Activated CD8-positive, alpha-beta T cell treated with anti-CD3 and anti-CD28 coated beads for 36 hours (primary cell): ENCODE measurements at regions not wholly inside any gene's neighbourhood (a gene's known extent, or its start where the extent isn't known, plus 50 kb on each side); places are given as distances from the start of the nearest gene placed in this dataset.
A peak's percentile ranks its signal among the peaks of the same experiment; 100 is the strongest.

Experiments
- ATAC-seq: fragments of 200-7000 bp; cut with Tn5 transposase; one replicate; pipeline ENCODE4 v1.10.0; 2021; ENCODE audit warnings: mild to moderate bottlenecking, moderate library complexity
- CTCF ChIA-PET: fragments of 350-600 bp; sonication (Branson Sonifier 250); formaldehyde crosslinking; loops from one replicate; lab custom pipeline; 2021; ENCODE audit warnings: antibody characterized with exemption; lab: Charles Lee
- POLR2A ChIA-PET: fragments of 350-600 bp; sonication (Branson Sonifier 250); formaldehyde crosslinking; loops from one replicate; lab custom pipeline; 2021; ENCODE audit warnings: antibody characterized with exemption; lab: Charles Lee
- DNase-seq: peaks from one replicate; pipeline ENCODE4 v3.0.0-alpha.2; 2020
- H3K27ac Mint-ChIP-seq: one replicate; pipeline ENCODE4 v1.8.0; 2021; ENCODE audit warnings: mild to moderate bottlenecking, mixed read lengths
- H3K27me3 Mint-ChIP-seq: one replicate; pipeline ENCODE4 v1.8.0; 2021; ENCODE audit warnings: mixed read lengths
- H3K36me3 Mint-ChIP-seq: one replicate; pipeline ENCODE4 v1.8.0; 2021; ENCODE audit warnings: low read depth, mixed read lengths
- H3K4me1 Mint-ChIP-seq: one replicate; pipeline ENCODE4 v1.8.0; 2021; ENCODE audit warnings: low read depth, mixed read lengths
- H3K4me3 Mint-ChIP-seq: one replicate; pipeline ENCODE4 v1.8.0; 2021; ENCODE audit warnings: mild to moderate bottlenecking, moderate library complexity, mixed read lengths
- H3K9me3 Mint-ChIP-seq: one replicate; pipeline ENCODE4 v1.8.0; 2021; ENCODE audit warnings: mixed read lengths
- CTCF ChIP-seq: fragments of 200-600 bp; IDR thresholded peaks from one replicate; pipeline ENCODE4 v1.8.0; 2022; ENCODE audit warnings: antibody characterized with exemption, mild to moderate bottlenecking
- intact Hi-C: fragments of 100-400 bp; cut with micrococcal nuclease; formaldehyde crosslinking; loops from one replicate; pipeline ENCODE4 v1.10.0; 2022

- TF ChIP-seq CTCF: peak; percentile 75
- Mint-ChIP-seq H3K36me3 (no peaks in the 10 kb centered on the region), H3K27ac (peak overlapping the region; percentile 99), H3K4me1 (peaks cover 42% of the 10 kb centered on the region), H3K9me3 (no peaks in the 10 kb centered on the region), H3K4me3 (peak overlapping the region; percentile 82), H3K27me3 (no peaks in the 10 kb centered on the region)
- DNase-seq (peak; percentile 90), ATAC-seq (peak; percentile 73)
- POLR2A ChIA-PET: interaction anchor here (0.8 to 1.5 kb wide), 7 partner anchors 10 to 271 kb away, joined by 3 to 5 read pairs (median 3); no protein-coding TSS in a partner anchor
- CTCF ChIA-PET: interaction anchor here (0.6 to 4.0 kb wide), 14 partner anchors 8 to 268 kb away, joined by 3 to 27 read pairs (median 3); no protein-coding TSS in a partner anchor
- intact Hi-C loops: loop anchor here (5.0 kb wide), 1 partner anchor 93 kb away; the partner anchor contains the start of gene ZMIZ1
These were observed 94.0 kb upstream of the ZMIZ1 start for GRCh38 chr10:78974617-78975317.

GRCh38 chr10:78975926-78976325 is 92.8 kb upstream of the ZMIZ1 start:
- intact Hi-C loops: no loop called here
- ChIA-PET POLR2A (interaction anchor here (1.1 to 1.3 kb wide), 2 partner anchors 51 to 92 kb away, joined by 3 read pairs; no protein-coding TSS in a partner anchor), CTCF (interaction anchor here (4.0 kb wide), 1 partner anchor 11 kb away, joined by 27 read pairs; no protein-coding TSS in a partner anchor)
- no peak for TF ChIP-seq CTCF
- Mint-ChIP-seq H3K27ac (peak overlapping the region; percentile 99), H3K4me1 (peaks cover 46% of the 10 kb centered on the region), H3K4me3 (no peak overlapping the region), H3K27me3 (no peaks in the 10 kb centered on the region), H3K9me3 (no peaks in the 10 kb centered on the region), H3K36me3 (no peaks in the 10 kb centered on the region)
- ATAC-seq (no peak), DNase-seq (no peak)

- H3K4me3 Mint-ChIP-seq: no peak overlapping the region
- ATAC-seq (no peak), DNase-seq (no peak)
- intact Hi-C loops: no loop called here
- ChIA-PET CTCF (interaction anchor here (4.0 kb wide), 1 partner anchor 10 kb away, joined by 27 read pairs; no protein-coding TSS in a partner anchor), POLR2A (no interaction called here)
- H3K27me3 Mint-ChIP-seq: no peaks in the 10 kb centered on the region
- H3K27ac Mint-ChIP-seq: peak overlapping the region; percentile 99
- no peaks in the 10 kb centered on the region for H3K9me3 Mint-ChIP-seq
- H3K36me3 Mint-ChIP-seq: no peaks in the 10 kb centered on the region
- H3K4me1 Mint-ChIP-seq: peaks cover 55% of the 10 kb centered on the region
- TF ChIP-seq CTCF: no peak
These were observed 91.7 kb upstream of the ZMIZ1 start for GRCh38 chr10:78976825-78977755.

GRCh38 chr10:78979938-78980337 is 88.8 kb upstream of the ZMIZ1 start:
- DNase-seq: no peak
- ATAC-seq: no peak
- no peaks in the 10 kb centered on the region for H3K27me3 Mint-ChIP-seq
- H3K4me3 Mint-ChIP-seq: no peak overlapping the region
- H3K36me3 Mint-ChIP-seq: no peaks in the 10 kb centered on the region
- no peak overlapping the region for H3K27ac Mint-ChIP-seq
- CTCF ChIA-PET: no interaction called here
- intact Hi-C loops: no loop called here
- H3K9me3 Mint-ChIP-seq: no peaks in the 10 kb centered on the region
- POLR2A ChIA-PET: interaction anchor here (1.0 kb wide), 1 partner anchor 12 kb away, joined by 3 read pairs; no protein-coding TSS in a partner anchor
- TF ChIP-seq CTCF: no peak
- H3K4me1 Mint-ChIP-seq: peaks cover 44% of the 10 kb centered on the region
